HepG2 (cell line): ENCODE measurements at regions not wholly inside any gene's neighbourhood (a gene's known extent, or its start where the extent isn't known, plus 50 kb on each side); places are given as distances from the start of the nearest gene placed in this dataset.

Source experiments
- ATAC-seq: fragments of 200-7000 bp; cut with Tn5 transposase; 3 replicates; pipeline ENCODE4 v1.9.1; 2020; ENCODE audit warnings: mild to moderate bottlenecking, moderate library complexity
- BruUV-seq: library from RNA; stranded (reverse); fragments of 400-500 nt; replicated peaks from 2 replicates; lab custom pipeline; 2021; lab: Mats Ljungman, UMichigan
- CTCF ChIA-PET: fragments of 300-600 bp; formaldehyde crosslinking; extraction: SDS; loops from one replicate; lab custom pipeline; 2021; ENCODE audit warnings: low total read pairs, inconsistent platforms, low intra/inter-chr PET ratio; lab: Yijun Ruan, JAX
- POLR2A ChIA-PET: fragments of 350-600 bp; sonication (Branson Sonifier 250); formaldehyde crosslinking; loops from one replicate; lab custom pipeline; 2020; ENCODE audit warnings: antibody characterized with exemption, inconsistent platforms; lab: Yijun Ruan, JAX
- DNase-seq: peaks from one replicate; pipeline ENCODE4 v3.0.0-alpha.2; 2015; ENCODE audit warnings: low spot score
- FAIRE-seq: peaks from 3 replicates; lab custom pipeline; 2011; peaks lifted over from hg19 to GRCh38; lab: Jason Lieb, UNC
- H2AFZ ChIP-seq: one replicate; pipeline ENCODE4 v1.6.1; 2011; ENCODE audit warnings: low read length, inconsistent platforms
- H3K27ac ChIP-seq: fragments of 300-600 bp; 3 replicates; pipeline ENCODE4 v1.8.0; 2011; ENCODE audit warnings: mixed run types, mild to moderate bottlenecking, mixed read lengths, low read length, inconsistent platforms; ENCODE audit not compliant: insufficient read depth; ENCODE audit errors: extremely low read length
- H3K27me3 ChIP-seq, 2 experiments: fragments of 200-600 bp in 1 of 2; 2 replicates in 1 of 2; 3 replicates in 1 of 2; pipeline versions ENCODE4 v1.6.0 to v1.8.0; 2011; ENCODE audit warnings: low read length in 2 of 2, mild to moderate bottlenecking in 2 of 2, moderate library complexity in 2 of 2, inconsistent platforms in 1 of 2; ENCODE audit not compliant: insufficient read depth in 2 of 2, control insufficient read depth in 1 of 2
- H3K36me3 ChIP-seq, 2 experiments: fragments of 200-600 bp in 1 of 2; replicated peaks in 1 of 2; 2 replicates in 1 of 2; 3 replicates in 1 of 2; pipeline versions ENCODE4 v1.5.1 to v1.8.0; 2011; ENCODE audit warnings: low read length in 2 of 2, inconsistent platforms in 1 of 2; ENCODE audit not compliant: insufficient read depth in 2 of 2, control insufficient read depth in 1 of 2
- H3K4me1 ChIP-seq: 2 replicates; pipeline ENCODE4 v1.5.1; 2012; ENCODE audit warnings: low read length, inconsistent platforms; ENCODE audit not compliant: insufficient read depth
- H3K4me2 ChIP-seq: 2 replicates; pipeline ENCODE4 v1.6.0; 2011; ENCODE audit warnings: low read depth, low read length, inconsistent platforms
- H3K4me3 ChIP-seq, 3 experiments: fragments of 200-600 bp in 1 of 3; sonication (generic), shearing (Covaris generic) in 1 of 3; replicated peaks in 1 of 3; 2 replicates each; pipeline ENCODE4 v1.5.1; 2011 to 2016; ENCODE audit warnings: low read length in 3 of 3, inconsistent platforms in 2 of 3, low read depth in 2 of 3, mild to moderate bottlenecking in 2 of 3, control low read depth in 1 of 3, mixed read lengths in 1 of 3; ENCODE audit not compliant: insufficient read depth in 1 of 3
- H3K79me2 ChIP-seq: one replicate; pipeline ENCODE4 v1.6.1; 2011; ENCODE audit warnings: low read length, inconsistent platforms; ENCODE audit not compliant: insufficient read depth
- H3K9ac ChIP-seq: 2 replicates; pipeline ENCODE4 v1.6.0; 2011; ENCODE audit warnings: mild to moderate bottlenecking, low read depth, low read length, inconsistent platforms; ENCODE audit not compliant: insufficient read depth
- H3K9me3 ChIP-seq: 2 replicates; pipeline ENCODE4 v1.5.1; 2012; ENCODE audit warnings: mild to moderate bottlenecking, low read length
- H4K20me1 ChIP-seq: 2 replicates; pipeline ENCODE4 v1.6.0; 2011; ENCODE audit warnings: inconsistent platforms, mild to moderate bottlenecking, low read length, moderate library complexity; ENCODE audit not compliant: insufficient read depth
- TCF7 ChIP-seq: sonication (generic); IDR thresholded peaks from 2 replicates; pipeline ENCODE4 v1.6.1; 2016; ENCODE audit warnings: antibody characterized with exemption, low read depth
- ZNF18 ChIP-seq: sonication (generic); formaldehyde crosslinking; IDR thresholded peaks from 2 replicates; pipeline ENCODE4 v1.8.0; 2022; ENCODE audit warnings: mild to moderate bottlenecking, missing genetic modification reagents; ENCODE audit not compliant: insufficient replicate concordance
- ZNF205 ChIP-seq: IDR thresholded peaks from 2 replicates; pipeline ENCODE4 v1.6.1; 2018; ENCODE audit warnings: missing biosample characterization, missing genetic modification reagents
- ZNF382 ChIP-seq: sonication (generic); formaldehyde crosslinking; IDR thresholded peaks from 2 replicates; pipeline ENCODE4 v1.5.0; 2020; ENCODE audit warnings: missing genetic modification reagents, mild to moderate bottlenecking, borderline replicate concordance
- ZNF788 ChIP-seq: sonication (generic); formaldehyde crosslinking; IDR thresholded peaks from 2 replicates; pipeline ENCODE4 v1.5.0; 2020; ENCODE audit warnings: mild to moderate bottlenecking, missing genetic modification reagents, borderline replicate concordance
- WGBS: methylation state at CpG from one replicate; pipeline ENCODE4 v1.1.6; 2017; ENCODE audit warnings: low lambda C conversion rate; 5-methylcytosine and 5-hydroxymethylcytosine counted together
- in situ Hi-C: cut with HindIII; loops from 2 replicates; pipeline ENCODE4 v1.10.0; 2017; ENCODE audit warnings: low pct_unique_long_range_greater_than_20kb; ENCODE audit not compliant: extremely low pct_ligation_motif_present
- intact Hi-C: fragments of 100-400 bp; cut with micrococcal nuclease; formaldehyde crosslinking; loops from one replicate; pipeline ENCODE4 v1.10.0; 2022; ENCODE audit not compliant: unreplicated experiment

DNA sequence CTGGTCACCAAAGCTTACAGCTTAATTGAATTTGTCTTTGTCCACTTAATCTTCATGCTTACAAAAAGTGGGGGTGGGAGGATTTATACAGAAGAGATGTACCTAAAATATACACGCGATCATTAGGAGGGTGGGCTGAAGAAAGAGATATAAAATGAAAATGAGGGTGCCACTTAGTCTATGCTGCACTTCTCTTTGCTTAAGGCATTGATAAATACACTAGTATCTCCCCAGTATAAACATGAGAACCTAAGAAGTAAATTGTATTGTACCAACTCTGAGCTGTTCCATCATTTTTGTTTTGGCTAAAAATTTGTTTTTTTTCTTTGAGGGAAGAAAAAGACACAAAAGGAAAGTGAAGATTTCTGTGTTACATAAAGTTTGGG, 170.8 kb upstream of the ZNF217 start:
- H3K4me2 ChIP-seq: peak overlapping the region; percentile 46
- in situ Hi-C loops: no loop called here
- peak overlapping the region; percentile 89 for H3K27ac ChIP-seq
- DNase-seq: no peak
- H3K4me3 ChIP-seq: no peak overlapping the region; a peak in 1 of 6 replicates
- no peak for TF ChIP-seq ZNF205 (CRISPR knock-in tag)
- 0 out of 2 replicates have a peak, but pooled peaks have one; percentile 1 for TF ChIP-seq ZNF788 (CRISPR knock-in tag)
- 0 out of 2 replicates have a peak, but pooled peaks have one; percentile 42 for TF ChIP-seq ZNF382 (CRISPR knock-in tag)
- no peak for TF ChIP-seq TCF7
- peak; percentile 46 for TF ChIP-seq ZNF18 (CRISPR knock-in tag)
- TF ChIP-seq, all 625 proteins: peak for 3
- ChIA-PET POLR2A (interaction anchor here (0.8 to 4.1 kb wide), 26 partner anchors 10 to 431 kb away, joined by 3 to 51 read pairs (median 9); partner anchors contain the start of gene ZNF217), CTCF (no interaction called here)
- Histone ChIP-seq H2AFZ (peak overlapping the region; percentile 10), H3K9me3 (no peaks in the 10 kb centered on the region), H3K36me3 (no peaks in the 10 kb centered on the region), H3K9ac (peak overlapping the region; percentile 69), H4K20me1 (no peaks in the 10 kb centered on the region), H3K4me1 (peaks cover 79% of the 10 kb centered on the region), H3K27me3 (no peaks in the 10 kb centered on the region), H3K79me2 (no peaks in the 10 kb centered on the region)
- WGBS: 68% methylated on average over 2 of the region's 2 CpGs
- intact Hi-C loops: loop anchor here (1.0 to 2.0 kb wide), 3 partner anchors 9 to 186 kb away; no protein-coding TSS in a partner anchor
- ATAC-seq (no peak), FAIRE-seq (no peak)
- TSS peak; percentile 98 for BruUV-seq
